BE2C (cell line): ENCODE measurements at regions not wholly inside any gene's neighbourhood (a gene's known extent, or its start where the extent isn't known, plus 50 kb on each side); places are given as distances from the start of the nearest gene placed in this dataset.

Source experiments
- DNase-seq: peaks from one replicate; pipeline ENCODE4 v3.0.0-alpha.2; 2020
- H3K27me3 ChIP-seq: fragments of 250-450 bp; sonication (Bioruptor Pico); 2 replicates; pipeline ENCODE4 v1.5.1; 2020; ENCODE audit warnings: mild to moderate bottlenecking
- H3K36me3 ChIP-seq: fragments of 250-450 bp; sonication (Bioruptor Pico); 2 replicates; pipeline ENCODE4 v1.5.1; 2020; ENCODE audit warnings: mild to moderate bottlenecking
- H3K4me1 ChIP-seq: fragments of 250-450 bp; sonication (Bioruptor Pico); 2 replicates; pipeline ENCODE4 v1.5.1; 2020
- H3K4me3 ChIP-seq: 2 replicates; pipeline ENCODE4 v1.5.1; 2011; ENCODE audit warnings: low read depth, low read length
- H3K9me3 ChIP-seq: fragments of 250-450 bp; sonication (Bioruptor Pico); 2 replicates; pipeline ENCODE4 v1.5.1; 2020
- CTCF ChIP-seq: IDR thresholded peaks from 2 replicates; pipeline ENCODE4 v1.5.1; 2012; ENCODE audit warnings: mild to moderate bottlenecking, low read depth, low read length

- no peak for DNase-seq
- TF ChIP-seq CTCF: no peak
These were observed 148.2 kb upstream of the COL11A1 start for GRCh38 chr1:103256490-103256889.

GRCh38 chr1:103254691-103255090, 146.4 kb upstream of the COL11A1 start:
- Histone ChIP-seq H3K9me3 (no peaks in the 10 kb centered on the region), H3K4me1 (no peaks in the 10 kb centered on the region), H3K27me3 (no peaks in the 10 kb centered on the region), H3K36me3 (no peaks in the 10 kb centered on the region), H3K4me3 (no peak overlapping the region)
- TF ChIP-seq CTCF: no peak
- no peak for DNase-seq

More at GRCh38 chr1:103256490-103256889, 148.2 kb upstream of the COL11A1 start:
- no peaks in the 10 kb centered on the region for H3K36me3 ChIP-seq
- no peak overlapping the region for H3K4me3 ChIP-seq
- H3K27me3 ChIP-seq: no peaks in the 10 kb centered on the region
- H3K9me3 ChIP-seq: no peaks in the 10 kb centered on the region
- no peaks in the 10 kb centered on the region for H3K4me1 ChIP-seq

GRCh38 chr1:103250441-103250861, 142.1 kb upstream of the COL11A1 start:
- H3K9me3 ChIP-seq: no peaks in the 10 kb centered on the region
- no peaks in the 10 kb centered on the region for H3K36me3 ChIP-seq
- no peaks in the 10 kb centered on the region for H3K27me3 ChIP-seq
- H3K4me1 ChIP-seq: no peaks in the 10 kb centered on the region
- no peak overlapping the region for H3K4me3 ChIP-seq
- DNase-seq: no peak
- TF ChIP-seq CTCF: no peak

- H3K4me3 ChIP-seq: no peak overlapping the region
- DNase-seq: no peak
- no peak for TF ChIP-seq CTCF
- H3K36me3 ChIP-seq: no peaks in the 10 kb centered on the region
- H3K27me3 ChIP-seq: no peaks in the 10 kb centered on the region
- no peaks in the 10 kb centered on the region for H3K9me3 ChIP-seq
- no peaks in the 10 kb centered on the region for H3K4me1 ChIP-seq
These were observed 140.2 kb upstream of the COL11A1 start for GRCh38 chr1:103248417-103249102.

GRCh38 chr1:103247517-103247916, 139.2 kb upstream of the COL11A1 start:
- no peak for DNase-seq
- H3K27me3 ChIP-seq: no peaks in the 10 kb centered on the region
- H3K4me3 ChIP-seq: no peak overlapping the region
- no peaks in the 10 kb centered on the region for H3K4me1 ChIP-seq
- TF ChIP-seq CTCF: no peak
- H3K9me3 ChIP-seq: no peaks in the 10 kb centered on the region
- H3K36me3 ChIP-seq: no peaks in the 10 kb centered on the region

GRCh38 chr1:103243481-103243880, 135.2 kb upstream of the COL11A1 start:
- no peak for TF ChIP-seq CTCF
- H3K27me3 ChIP-seq: no peaks in the 10 kb centered on the region
- H3K9me3 ChIP-seq: no peaks in the 10 kb centered on the region
- no peaks in the 10 kb centered on the region for H3K4me1 ChIP-seq
- no peak for DNase-seq
- H3K36me3 ChIP-seq: no peaks in the 10 kb centered on the region
- H3K4me3 ChIP-seq: no peak overlapping the region
